Neural progenitor cell (in vitro differentiated cells): ENCODE measurements at regions not wholly inside any gene's neighbourhood (a gene's known extent, or its start where the extent isn't known, plus 50 kb on each side); places are given as distances from the start of the nearest gene placed in this dataset.

ENCODE experiments used
- DNase-seq: peaks from one replicate; pipeline ENCODE4 v3.0.0-alpha.2; 2016; ENCODE audit warnings: low spot score
- H2AFZ ChIP-seq: fragments of 200-600 bp; sonication (generic); replicated peaks from 2 replicates; pipeline ENCODE4 v1.6.1; 2016; ENCODE audit warnings: antibody characterized with exemption
- H3F3A ChIP-seq: fragments of 200-600 bp; sonication (generic); 2 replicates; pipeline ENCODE4 v1.6.1; 2016; ENCODE audit warnings: antibody characterized with exemption, low read depth
- H3K27ac ChIP-seq: fragments of 200-600 bp; sonication (generic); 2 replicates; pipeline ENCODE4 v1.5.1; 2016; ENCODE audit warnings: mild to moderate bottlenecking
- H3K27me3 ChIP-seq: fragments of 200-600 bp; sonication (generic); 2 replicates; pipeline ENCODE4 v1.6.1; 2016; ENCODE audit warnings: mild to moderate bottlenecking, moderate library complexity
- H3K36me3 ChIP-seq: fragments of 200-600 bp; sonication (generic); 2 replicates; pipeline ENCODE4 v1.5.1; 2016
- H3K4me1 ChIP-seq: fragments of 200-600 bp; sonication (generic); 2 replicates; pipeline ENCODE4 v1.6.1; 2016; ENCODE audit warnings: mixed run types
- H3K4me2 ChIP-seq: fragments of 200-600 bp; sonication (generic); 2 replicates; pipeline ENCODE4 v1.6.1; 2016
- H3K4me3 ChIP-seq: fragments of 200-600 bp; sonication (generic); 2 replicates; pipeline ENCODE4 v1.5.1; 2016
- H3K79me2 ChIP-seq: fragments of 200-600 bp; sonication (generic); 2 replicates; pipeline ENCODE4 v1.6.1; 2016; ENCODE audit warnings: low read depth
- H3K9ac ChIP-seq: fragments of 200-600 bp; sonication (generic); 2 replicates; pipeline ENCODE4 v1.6.1; 2016
- H3K9me3 ChIP-seq: fragments of 200-600 bp; sonication (generic); 2 replicates; pipeline ENCODE4 v1.5.1; 2016; ENCODE audit warnings: low read depth
- H4K20me1 ChIP-seq: fragments of 200-600 bp; sonication (generic); 2 replicates; pipeline ENCODE4 v1.6.1; 2016; ENCODE audit warnings: low read depth
- H3K27ac Mint-ChIP-seq: 3 replicates; pipeline ENCODE4 v1.8.0; 2021; ENCODE audit warnings: mixed read lengths
- H3K27me3 Mint-ChIP-seq: 2 replicates; pipeline ENCODE4 v1.8.0; 2022; ENCODE audit warnings: low read depth, mild to moderate bottlenecking, inconsistent platforms, moderate library complexity, mixed read lengths; ENCODE audit not compliant: insufficient read depth
- H3K36me3 Mint-ChIP-seq: 3 replicates; pipeline ENCODE4 v1.8.0; 2021; ENCODE audit warnings: mixed read lengths
- H3K4me1 Mint-ChIP-seq: 3 replicates; pipeline ENCODE4 v1.8.0; 2021; ENCODE audit warnings: mixed read lengths
- H3K4me3 Mint-ChIP-seq: 3 replicates; pipeline ENCODE4 v1.8.0; 2021; ENCODE audit warnings: mild to moderate bottlenecking, moderate library complexity, mixed read lengths
- H3K9me3 Mint-ChIP-seq: 3 replicates; pipeline ENCODE4 v1.8.0; 2020; ENCODE audit warnings: mixed read lengths
- EZH2 ChIP-seq: fragments of 200-600 bp; sonication (generic); IDR thresholded peaks from 2 replicates; pipeline ENCODE4 v1.6.1; 2017; ENCODE audit warnings: antibody characterized with exemption, mild to moderate bottlenecking, moderate library complexity
- EZH2phosphoT487 ChIP-seq: fragments of 200-600 bp; sonication (generic); IDR thresholded peaks from 2 replicates; pipeline ENCODE4 v1.6.1; 2017; ENCODE audit warnings: antibody characterized with exemption
- TF ChIP-seq, protein P1 (sequence below): fragments of 200-600 bp; sonication (generic); IDR thresholded peaks from 2 replicates; pipeline ENCODE4 v1.5.1; 2017; ENCODE audit warnings: antibody characterized with exemption, mild to moderate bottlenecking

- Mint-ChIP-seq H3K36me3 (no peaks in the 10 kb centered on the region), H3K4me1 (peaks cover 7% of the 10 kb centered on the region), H3K9me3 (no peaks in the 10 kb centered on the region), H3K27ac (no peak overlapping the region), H3K27me3 (peaks cover 2% of the 10 kb centered on the region), H3K4me3 (no peak overlapping the region)
- no peaks in the 10 kb centered on the region for H3K36me3 ChIP-seq
- H3K4me2 ChIP-seq = no peak overlapping the region
- no peaks in the 10 kb centered on the region for H3F3A ChIP-seq
- no peaks in the 10 kb centered on the region for H3K79me2 ChIP-seq
- TF ChIP-seq, protein P1, sequence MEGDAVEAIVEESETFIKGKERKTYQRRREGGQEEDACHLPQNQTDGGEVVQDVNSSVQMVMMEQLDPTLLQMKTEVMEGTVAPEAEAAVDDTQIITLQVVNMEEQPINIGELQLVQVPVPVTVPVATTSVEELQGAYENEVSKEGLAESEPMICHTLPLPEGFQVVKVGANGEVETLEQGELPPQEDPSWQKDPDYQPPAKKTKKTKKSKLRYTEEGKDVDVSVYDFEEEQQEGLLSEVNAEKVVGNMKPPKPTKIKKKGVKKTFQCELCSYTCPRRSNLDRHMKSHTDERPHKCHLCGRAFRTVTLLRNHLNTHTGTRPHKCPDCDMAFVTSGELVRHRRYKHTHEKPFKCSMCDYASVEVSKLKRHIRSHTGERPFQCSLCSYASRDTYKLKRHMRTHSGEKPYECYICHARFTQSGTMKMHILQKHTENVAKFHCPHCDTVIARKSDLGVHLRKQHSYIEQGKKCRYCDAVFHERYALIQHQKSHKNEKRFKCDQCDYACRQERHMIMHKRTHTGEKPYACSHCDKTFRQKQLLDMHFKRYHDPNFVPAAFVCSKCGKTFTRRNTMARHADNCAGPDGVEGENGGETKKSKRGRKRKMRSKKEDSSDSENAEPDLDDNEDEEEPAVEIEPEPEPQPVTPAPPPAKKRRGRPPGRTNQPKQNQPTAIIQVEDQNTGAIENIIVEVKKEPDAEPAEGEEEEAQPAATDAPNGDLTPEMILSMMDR = no peak
- no peak for TF ChIP-seq EZH2phosphoT487
- no peak for TF ChIP-seq EZH2
- DNase-seq = no peak
- no peaks in the 10 kb centered on the region for H3K9me3 ChIP-seq
- no peaks in the 10 kb centered on the region for H4K20me1 ChIP-seq
- H3K27ac ChIP-seq = no peak overlapping the region
- no peak overlapping the region for H3K9ac ChIP-seq
- no peaks in the 10 kb centered on the region for H3K27me3 ChIP-seq
- H2AFZ ChIP-seq = no peak overlapping the region
- H3K4me1 ChIP-seq = no peaks in the 10 kb centered on the region
- H3K4me3 ChIP-seq = no peak overlapping the region
Measured at GRCh38 chr15:95097361-95097760, 866.0 kb downstream of the MCTP2 start.

GRCh38 chr15:95105229-95105628, 873.9 kb downstream of the MCTP2 start:
- Histone ChIP-seq H3K27me3 (no peaks in the 10 kb centered on the region), H3K36me3 (no peaks in the 10 kb centered on the region), H3K9me3 (no peaks in the 10 kb centered on the region), H3K4me1 (peaks cover 10% of the 10 kb centered on the region), H3F3A (no peaks in the 10 kb centered on the region), H3K79me2 (no peaks in the 10 kb centered on the region), H3K27ac (no peak overlapping the region), H3K4me2 (no peak overlapping the region), H2AFZ (no peak overlapping the region), H4K20me1 (no peaks in the 10 kb centered on the region), H3K9ac (no peak overlapping the region), H3K4me3 (no peak overlapping the region)
- Mint-ChIP-seq H3K27me3 (no peaks in the 10 kb centered on the region), H3K27ac (no peak overlapping the region), H3K9me3 (no peaks in the 10 kb centered on the region), H3K4me3 (no peak overlapping the region), H3K36me3 (no peaks in the 10 kb centered on the region), H3K4me1 (no peaks in the 10 kb centered on the region)
- no peak for TF ChIP-seq EZH2
- no peak for TF ChIP-seq EZH2phosphoT487
- TF ChIP-seq, protein P1 = no peak
- DNase-seq = no peak

DNA sequence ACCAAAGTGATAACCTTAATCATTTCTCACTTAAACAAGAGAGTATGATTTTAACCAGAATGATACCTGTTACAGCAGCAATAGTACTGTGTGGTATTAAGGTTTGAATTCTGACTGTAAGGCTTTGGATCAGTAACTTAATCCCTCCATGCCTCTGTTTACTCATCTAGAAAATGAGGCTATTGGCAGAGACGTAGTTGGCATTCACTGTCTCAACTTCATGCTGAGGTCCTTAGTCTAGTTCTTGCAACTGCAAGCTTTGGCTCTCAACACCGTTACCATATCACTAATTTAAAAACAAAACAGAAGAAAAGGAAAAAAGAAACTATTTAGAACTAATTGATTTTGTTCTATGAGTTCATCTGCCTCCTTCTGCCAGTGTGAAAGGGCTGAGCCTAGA, 875.4 kb downstream of the MCTP2 start:
- no peaks in the 10 kb centered on the region for H3K27me3 ChIP-seq
- no peaks in the 10 kb centered on the region for H3K9me3 ChIP-seq
- Mint-ChIP-seq H3K36me3 (no peaks in the 10 kb centered on the region), H3K27me3 (no peaks in the 10 kb centered on the region), H3K9me3 (no peaks in the 10 kb centered on the region), H3K27ac (no peak overlapping the region), H3K4me3 (no peak overlapping the region), H3K4me1 (no peaks in the 10 kb centered on the region)
- no peak overlapping the region for H2AFZ ChIP-seq
- no peaks in the 10 kb centered on the region for H3F3A ChIP-seq
- H3K36me3 ChIP-seq = no peaks in the 10 kb centered on the region
- peak; percentile 22 for DNase-seq
- peak overlapping the region; percentile 32 for H3K4me2 ChIP-seq
- peaks cover 10% of the 10 kb centered on the region for H3K4me1 ChIP-seq
- H3K4me3 ChIP-seq = no peak overlapping the region
- no peaks in the 10 kb centered on the region for H4K20me1 ChIP-seq
- no peak overlapping the region for H3K9ac ChIP-seq
- H3K27ac ChIP-seq = no peak overlapping the region
- TF ChIP-seq, protein P1 = no peak
- TF ChIP-seq EZH2phosphoT487 = no peak
- no peak for TF ChIP-seq EZH2
- H3K79me2 ChIP-seq = no peaks in the 10 kb centered on the region

GRCh38 chr15:95108673-95109072, 877.3 kb downstream of the MCTP2 start:
- Histone ChIP-seq H3K4me2 (no peak overlapping the region), H3K27ac (no peak overlapping the region), H3K4me3 (no peak overlapping the region), H2AFZ (no peak overlapping the region), H3K4me1 (peaks cover 10% of the 10 kb centered on the region), H3K9me3 (no peaks in the 10 kb centered on the region), H4K20me1 (no peaks in the 10 kb centered on the region), H3K27me3 (no peaks in the 10 kb centered on the region), H3K36me3 (no peaks in the 10 kb centered on the region), H3K79me2 (no peaks in the 10 kb centered on the region), H3F3A (no peaks in the 10 kb centered on the region), H3K9ac (no peak overlapping the region)
- DNase-seq = no peak
- TF ChIP-seq, protein P1 = no peak
- TF ChIP-seq EZH2 (no peak), EZH2phosphoT487 (no peak)
- Mint-ChIP-seq H3K36me3 (no peaks in the 10 kb centered on the region), H3K4me3 (no peak overlapping the region), H3K27ac (no peak overlapping the region), H3K27me3 (peaks cover 3% of the 10 kb centered on the region), H3K9me3 (no peaks in the 10 kb centered on the region), H3K4me1 (no peaks in the 10 kb centered on the region)
